Fibroblast of lung (primary cell): ENCODE measurements at regions not wholly inside any gene's neighbourhood (a gene's known extent, or its start where the extent isn't known, plus 50 kb on each side); places are given as distances from the start of the nearest gene placed in this dataset.
A peak's percentile ranks its signal among the peaks of the same experiment; 100 is the strongest.

Source experiments
- DNase-seq, 2 donors: peaks; one replicate each; pipeline versions ENCODE4 v3.0.0 to v3.0.0-alpha.2; 2010; ENCODE audit warnings: low read depth in 2 of 2
- H2AFZ ChIP-seq: 2 replicates; pipeline ENCODE4 v1.5.1; 2012; ENCODE audit warnings: low read length, control low read depth, inconsistent platforms
- H3K27ac ChIP-seq: 2 replicates; pipeline ENCODE4 v1.5.1; 2011; ENCODE audit warnings: low read length, control low read depth; ENCODE audit not compliant: insufficient read depth
- H3K27me3 ChIP-seq: 2 replicates; pipeline ENCODE4 v1.5.1; 2011; ENCODE audit warnings: mild to moderate bottlenecking, low read length; ENCODE audit not compliant: control insufficient read depth, insufficient read depth
- H3K36me3 ChIP-seq: 2 replicates; pipeline ENCODE4 v1.5.1; 2011; ENCODE audit warnings: low read length; ENCODE audit not compliant: control insufficient read depth, insufficient read depth
- H3K4me1 ChIP-seq: 2 replicates; pipeline ENCODE4 v1.5.1; 2011; ENCODE audit warnings: low read length; ENCODE audit not compliant: control insufficient read depth, insufficient read depth; ENCODE audit errors: extremely low read depth
- H3K4me2 ChIP-seq: 2 replicates; pipeline ENCODE4 v1.5.1; 2011; ENCODE audit warnings: low read length, control low read depth; ENCODE audit not compliant: insufficient read depth; ENCODE audit errors: extremely low read depth
- H3K4me3 ChIP-seq, 4 experiments: fragments of 200-600 bp in 1 of 4; sonication (generic) in 1 of 4; replicated peaks in 1 of 4; 2 replicates each; pipeline ENCODE4 v1.5.1; 2011 to 2016; ENCODE audit warnings: low read length in 4 of 4, low read depth in 3 of 4, mild to moderate bottlenecking in 3 of 4, control low read depth in 2 of 4, inconsistent platforms in 1 of 4, mixed read lengths in 1 of 4; ENCODE audit not compliant: insufficient read depth in 1 of 4; ENCODE audit errors: control extremely low read depth in 1 of 4
- H3K79me2 ChIP-seq: 2 replicates; pipeline ENCODE4 v1.5.1; 2012; ENCODE audit warnings: mild to moderate bottlenecking, low read length, inconsistent platforms; ENCODE audit not compliant: control insufficient read depth, insufficient read depth
- H3K9ac ChIP-seq: 2 replicates; pipeline ENCODE4 v1.5.1; 2011; ENCODE audit warnings: mild to moderate bottlenecking, low read length, control low read depth; ENCODE audit not compliant: insufficient read depth
- H3K9me3 ChIP-seq: 2 replicates; pipeline ENCODE4 v1.5.1; 2012; ENCODE audit warnings: low read depth, low read length; ENCODE audit not compliant: control insufficient read depth, insufficient read depth
- H4K20me1 ChIP-seq: 2 replicates; pipeline ENCODE4 v1.5.1; 2011; ENCODE audit warnings: low read length; ENCODE audit not compliant: control insufficient read depth, insufficient read depth; ENCODE audit errors: extremely low read depth
- CTCF ChIP-seq, 2 donors: IDR thresholded peaks in 1 of 2; conservative IDR thresholded peaks in 1 of 2; 1 replicate in 1 of 2; 2 replicates in 1 of 2; pipeline ENCODE4 v1.5.1; 2011 to 2012; ENCODE audit warnings: low read length in 2 of 2, control low read depth in 1 of 2, inconsistent platforms in 1 of 2, low read depth in 1 of 2, mild to moderate bottlenecking in 1 of 2
- EZH2 ChIP-seq: IDR thresholded peaks from 2 replicates; pipeline ENCODE4 v1.5.1; 2012; ENCODE audit warnings: low read length, control low read depth, mild to moderate bottlenecking; ENCODE audit errors: missing control alignments

GRCh38 chr16:77594057-77594456 lies 128.3 kb upstream of the NUDT7 start:
- Histone ChIP-seq H3K27ac (no peak overlapping the region), H3K36me3 (no peaks in the 10 kb centered on the region), H3K9ac (no peak overlapping the region), H3K4me3 (no peak overlapping the region), H3K9me3 (no peaks in the 10 kb centered on the region), H3K4me2 (no peak overlapping the region), H3K4me1 (no peaks in the 10 kb centered on the region), H3K79me2 (no peaks in the 10 kb centered on the region), H4K20me1 (no peaks in the 10 kb centered on the region), H2AFZ (no peak overlapping the region), H3K27me3 (no peaks in the 10 kb centered on the region)
- no peak for DNase-seq
- TF ChIP-seq EZH2 (no peak), CTCF (conservative IDR thresholded peaks at IDR 0.05 in 1 of 2, IDR thresholded peaks at IDR 0.05 in 1 of 2; ENCODE audit: low read depth in 1 of 2, low read length in 2 of 2) (no peak)

- H4K20me1 ChIP-seq = no peaks in the 10 kb centered on the region
- no peak overlapping the region for H3K27ac ChIP-seq
- H3K9me3 ChIP-seq = no peaks in the 10 kb centered on the region
- H3K4me3 ChIP-seq = no peak overlapping the region
- no peak overlapping the region for H3K4me2 ChIP-seq
- no peaks in the 10 kb centered on the region for H3K27me3 ChIP-seq
- no peaks in the 10 kb centered on the region for H3K36me3 ChIP-seq
- no peaks in the 10 kb centered on the region for H3K4me1 ChIP-seq
- no peaks in the 10 kb centered on the region for H3K79me2 ChIP-seq
- H3K9ac ChIP-seq = no peak overlapping the region
- no peak overlapping the region for H2AFZ ChIP-seq
- DNase-seq = peak in 1 of 2 donors; percentile 79
- TF ChIP-seq EZH2 = no peak
- TF ChIP-seq CTCF (conservative IDR thresholded peaks at IDR 0.05 in 1 of 2, IDR thresholded peaks at IDR 0.05 in 1 of 2; ENCODE audit: low read depth in 1 of 2, low read length in 2 of 2) = no peak
These were observed 127.3 kb upstream of the NUDT7 start for GRCh38 chr16:77594799-77595596.

GRCh38 chr16:77596261-77596660 lies 126.1 kb upstream of the NUDT7 start:
- Histone ChIP-seq H3K36me3 (no peaks in the 10 kb centered on the region), H3K27ac (no peak overlapping the region), H3K4me1 (no peaks in the 10 kb centered on the region), H3K27me3 (no peaks in the 10 kb centered on the region), H3K4me2 (no peak overlapping the region), H4K20me1 (no peaks in the 10 kb centered on the region), H3K9me3 (no peaks in the 10 kb centered on the region), H3K9ac (no peak overlapping the region), H3K4me3 (no peak overlapping the region), H2AFZ (no peak overlapping the region), H3K79me2 (no peaks in the 10 kb centered on the region)
- DNase-seq = peak; percentile 76 to 81
- TF ChIP-seq CTCF (conservative IDR thresholded peaks at IDR 0.05 in 1 of 2, IDR thresholded peaks at IDR 0.05 in 1 of 2; ENCODE audit: low read depth in 1 of 2, low read length in 2 of 2) = no peak
- no peak for TF ChIP-seq EZH2
